ENCODE measurements at regions not wholly inside any gene's neighbourhood (a gene's known extent, or its start where the extent isn't known, plus 50 kb on each side); places are given as distances from the start of the nearest gene placed in this dataset.

GRCh38 chr1:70762386-70762785 lies 285.2 kb downstream of the PTGER3 start:
- Mint-ChIP-seq H3K36me3 (no peaks in the 10 kb centered on the region), H3K4me3 (no peak overlapping the region), H3K27ac (no peak overlapping the region), H3K27me3 (no peaks in the 10 kb centered on the region), H3K9me3 (peaks cover 0 to 5% (median 0%) of the 10 kb centered on the region in 7 donors), H3K4me1 (peaks cover 0 to 1% (median 0%) of the 10 kb centered on the region in 4 donors)
- ATAC-seq (ENCODE audit: low read depth in 2 of 2): no peak
- Histone ChIP-seq H3K9me3 (ENCODE audit: control insufficient read depth in 2 of 2, low read length in 2 of 2) (no peaks in the 10 kb centered on the region), H3K27me3 (ENCODE audit: control insufficient read depth, insufficient read depth, low read length) (no peaks in the 10 kb centered on the region), H3K4me3 (ENCODE audit: low read depth, low read length) (no peak overlapping the region), H3K36me3 (ENCODE audit: control insufficient read depth, insufficient read depth, low read length) (no peaks in the 10 kb centered on the region), H3K4me1 (ENCODE audit: control insufficient read depth, insufficient read depth, low read length, poor library complexity, severe bottlenecking) (no peaks in the 10 kb centered on the region), H3K27ac (ENCODE audit: insufficient read depth, low read length, poor library complexity, severe bottlenecking) (no peak overlapping the region)
- DNase-seq: no peak

GRCh38 chr1:70764747-70765146 lies 282.9 kb downstream of the PTGER3 start:
- H3K9me3 ChIP-seq (ENCODE audit: control insufficient read depth in 2 of 2, low read length in 2 of 2): peaks cover 0 to 2% of the 10 kb centered on the region in 2 experiments
- no peak overlapping the region for H3K27ac Mint-ChIP-seq
- no peaks in the 10 kb centered on the region for H3K4me1 ChIP-seq (ENCODE audit: control insufficient read depth, insufficient read depth, low read length, poor library complexity, severe bottlenecking)
- no peak overlapping the region for H3K4me3 Mint-ChIP-seq
- H3K36me3 ChIP-seq (ENCODE audit: control insufficient read depth, insufficient read depth, low read length): no peaks in the 10 kb centered on the region
- H3K4me1 Mint-ChIP-seq: peaks cover 0 to 1% (median 0%) of the 10 kb centered on the region in 4 donors
- no peaks in the 10 kb centered on the region for H3K27me3 ChIP-seq (ENCODE audit: control insufficient read depth, insufficient read depth, low read length)
- no peak overlapping the region for H3K27ac ChIP-seq (ENCODE audit: insufficient read depth, low read length, poor library complexity, severe bottlenecking)
- no peak overlapping the region for H3K4me3 ChIP-seq (ENCODE audit: low read depth, low read length)
- no peaks in the 10 kb centered on the region for H3K27me3 Mint-ChIP-seq
- ATAC-seq (ENCODE audit: low read depth in 2 of 2): no peak
- peaks cover 0 to 4% (median 0%) of the 10 kb centered on the region in 7 donors for H3K9me3 Mint-ChIP-seq
- no peaks in the 10 kb centered on the region for H3K36me3 Mint-ChIP-seq
- no peak for DNase-seq

GRCh38 chr1:70767377-70767776 lies 280.2 kb downstream of the PTGER3 start:
- no peaks in the 10 kb centered on the region for H3K36me3 ChIP-seq (ENCODE audit: control insufficient read depth, insufficient read depth, low read length)
- ATAC-seq (ENCODE audit: low read depth in 2 of 2) (no peak), DNase-seq (no peak)
- no peaks in the 10 kb centered on the region for H3K27me3 ChIP-seq (ENCODE audit: control insufficient read depth, insufficient read depth, low read length)
- no peak overlapping the region for H3K4me3 ChIP-seq (ENCODE audit: low read depth, low read length)
- no peaks in the 10 kb centered on the region for H3K4me1 ChIP-seq (ENCODE audit: control insufficient read depth, insufficient read depth, low read length, poor library complexity, severe bottlenecking)
- H3K4me3 Mint-ChIP-seq: no peak overlapping the region
- H3K9me3 Mint-ChIP-seq: peaks cover 4 to 22% (median 6%) of the 10 kb centered on the region in 7 donors
- no peaks in the 10 kb centered on the region for H3K27me3 Mint-ChIP-seq
- peaks cover 0 to 1% (median 0%) of the 10 kb centered on the region in 4 donors for H3K4me1 Mint-ChIP-seq
- peaks cover 3 to 6% of the 10 kb centered on the region in 2 experiments for H3K9me3 ChIP-seq (ENCODE audit: control insufficient read depth in 2 of 2, low read length in 2 of 2)
- H3K27ac Mint-ChIP-seq: no peak overlapping the region
- no peaks in the 10 kb centered on the region for H3K36me3 Mint-ChIP-seq
- no peak overlapping the region for H3K27ac ChIP-seq (ENCODE audit: insufficient read depth, low read length, poor library complexity, severe bottlenecking)

- no peak for ATAC-seq (ENCODE audit: low read depth in 2 of 2)
- Histone ChIP-seq H3K36me3 (ENCODE audit: control insufficient read depth, insufficient read depth, low read length) (no peaks in the 10 kb centered on the region), H3K27ac (ENCODE audit: insufficient read depth, low read length, poor library complexity, severe bottlenecking) (no peak overlapping the region), H3K4me1 (ENCODE audit: control insufficient read depth, insufficient read depth, low read length, poor library complexity, severe bottlenecking) (no peaks in the 10 kb centered on the region), H3K4me3 (ENCODE audit: low read depth, low read length) (no peak overlapping the region), H3K27me3 (ENCODE audit: control insufficient read depth, insufficient read depth, low read length) (no peaks in the 10 kb centered on the region), H3K9me3 (ENCODE audit: control insufficient read depth in 2 of 2, low read length in 2 of 2) (peaks cover 3 to 6% of the 10 kb centered on the region in 2 experiments)
- no peak for DNase-seq
- Mint-ChIP-seq H3K36me3 (no peaks in the 10 kb centered on the region), H3K4me1 (peaks cover 0 to 1% (median 0%) of the 10 kb centered on the region in 4 donors), H3K27ac (no peak overlapping the region), H3K9me3 (peaks cover 6 to 30% (median 8%) of the 10 kb centered on the region in 7 donors), H3K27me3 (no peaks in the 10 kb centered on the region), H3K4me3 (no peak overlapping the region)
These were observed 279.4 kb downstream of the PTGER3 start for GRCh38 chr1:70768216-70768615.

GRCh38 chr1:70778056-70778762 lies 269.4 kb downstream of the PTGER3 start:
- Histone ChIP-seq H3K4me1 (ENCODE audit: control insufficient read depth, insufficient read depth, low read length, poor library complexity, severe bottlenecking) (no peaks in the 10 kb centered on the region), H3K27ac (ENCODE audit: insufficient read depth, low read length, poor library complexity, severe bottlenecking) (no peak overlapping the region), H3K36me3 (ENCODE audit: control insufficient read depth, insufficient read depth, low read length) (no peaks in the 10 kb centered on the region), H3K4me3 (ENCODE audit: low read depth, low read length) (no peak overlapping the region), H3K9me3 (ENCODE audit: control insufficient read depth in 2 of 2, low read length in 2 of 2) (no peaks in the 10 kb centered on the region), H3K27me3 (ENCODE audit: control insufficient read depth, insufficient read depth, low read length) (no peaks in the 10 kb centered on the region)
- Mint-ChIP-seq H3K4me1 (no peaks in the 10 kb centered on the region), H3K27ac (no peak overlapping the region), H3K4me3 (no peak overlapping the region), H3K36me3 (no peaks in the 10 kb centered on the region), H3K27me3 (no peaks in the 10 kb centered on the region), H3K9me3 (peaks cover 0 to 9% (median 4%) of the 10 kb centered on the region in 7 donors)
- DNase-seq: no peak
- ATAC-seq (ENCODE audit: low read depth in 2 of 2): no peak

- H3K4me1 Mint-ChIP-seq: no peaks in the 10 kb centered on the region
- Histone ChIP-seq H3K27ac (ENCODE audit: insufficient read depth, low read length, poor library complexity, severe bottlenecking) (no peak overlapping the region), H3K4me1 (ENCODE audit: control insufficient read depth, insufficient read depth, low read length, poor library complexity, severe bottlenecking) (no peaks in the 10 kb centered on the region), H3K36me3 (ENCODE audit: control insufficient read depth, insufficient read depth, low read length) (no peaks in the 10 kb centered on the region), H3K9me3 (ENCODE audit: control insufficient read depth in 2 of 2, low read length in 2 of 2) (no peaks in the 10 kb centered on the region), H3K4me3 (ENCODE audit: low read depth, low read length) (no peak overlapping the region), H3K27me3 (ENCODE audit: control insufficient read depth, insufficient read depth, low read length) (no peaks in the 10 kb centered on the region)
- H3K4me3 Mint-ChIP-seq: no peak overlapping the region
- DNase-seq (no peak), ATAC-seq (ENCODE audit: low read depth in 2 of 2) (no peak)
- no peaks in the 10 kb centered on the region for H3K36me3 Mint-ChIP-seq
- H3K27me3 Mint-ChIP-seq: no peaks in the 10 kb centered on the region
- H3K27ac Mint-ChIP-seq: no peak overlapping the region
- peaks cover 0 to 9% (median 3%) of the 10 kb centered on the region in 7 donors for H3K9me3 Mint-ChIP-seq
These were observed 268.7 kb downstream of the PTGER3 start for GRCh38 chr1:70778934-70779333.

- DNase-seq: no peak
- Mint-ChIP-seq H3K36me3 (no peaks in the 10 kb centered on the region), H3K4me3 (no peak overlapping the region), H3K27me3 (no peaks in the 10 kb centered on the region), H3K4me1 (no peaks in the 10 kb centered on the region), H3K27ac (no peak overlapping the region), H3K9me3 (peaks cover 0 to 9% (median 3%) of the 10 kb centered on the region in 7 donors)
- no peak overlapping the region for H3K4me3 ChIP-seq (ENCODE audit: low read depth, low read length)
- no peaks in the 10 kb centered on the region for H3K9me3 ChIP-seq (ENCODE audit: control insufficient read depth in 2 of 2, low read length in 2 of 2)
- ATAC-seq (ENCODE audit: low read depth in 2 of 2): no peak
- no peaks in the 10 kb centered on the region for H3K27me3 ChIP-seq (ENCODE audit: control insufficient read depth, insufficient read depth, low read length)
- H3K36me3 ChIP-seq (ENCODE audit: control insufficient read depth, insufficient read depth, low read length): no peaks in the 10 kb centered on the region
- no peak overlapping the region for H3K27ac ChIP-seq (ENCODE audit: insufficient read depth, low read length, poor library complexity, severe bottlenecking)
- no peaks in the 10 kb centered on the region for H3K4me1 ChIP-seq (ENCODE audit: control insufficient read depth, insufficient read depth, low read length, poor library complexity, severe bottlenecking)
These were observed 268.0 kb downstream of the PTGER3 start for GRCh38 chr1:70779571-70779970.

- Mint-ChIP-seq H3K4me3 (no peak overlapping the region), H3K9me3 (peaks cover 0 to 6% (median 3%) of the 10 kb centered on the region in 7 donors), H3K36me3 (no peaks in the 10 kb centered on the region), H3K27ac (no peak overlapping the region), H3K4me1 (no peaks in the 10 kb centered on the region), H3K27me3 (no peaks in the 10 kb centered on the region)
- Histone ChIP-seq H3K27ac (ENCODE audit: insufficient read depth, low read length, poor library complexity, severe bottlenecking) (no peak overlapping the region), H3K4me3 (ENCODE audit: low read depth, low read length) (no peak overlapping the region), H3K4me1 (ENCODE audit: control insufficient read depth, insufficient read depth, low read length, poor library complexity, severe bottlenecking) (no peaks in the 10 kb centered on the region), H3K36me3 (ENCODE audit: control insufficient read depth, insufficient read depth, low read length) (no peaks in the 10 kb centered on the region), H3K27me3 (ENCODE audit: control insufficient read depth, insufficient read depth, low read length) (no peaks in the 10 kb centered on the region), H3K9me3 (ENCODE audit: control insufficient read depth in 2 of 2, low read length in 2 of 2) (no peaks in the 10 kb centered on the region)
- DNase-seq: no peak
- no peak for ATAC-seq (ENCODE audit: low read depth in 2 of 2)
These were observed 262.3 kb downstream of the PTGER3 start for GRCh38 chr1:70785287-70785686.

Measured in CD4-positive, CD25-positive, alpha-beta regulatory T cell (primary cell).